Mucosa of descending colon (tissue), 3 donors: ENCODE measurements at regions not wholly inside any gene's neighbourhood (a gene's known extent, or its start where the extent isn't known, plus 50 kb on each side); places are given as distances from the start of the nearest gene placed in this dataset.

ENCODE experiments used
- ATAC-seq: fragments of 200-7000 bp; cut with Tn5 transposase; one replicate; pipeline ENCODE4 v1.9.1; 2020; ENCODE audit warnings: mild to moderate bottlenecking, moderate library complexity
- DNase-seq, 3 donors: peaks; one replicate each; pipeline ENCODE4 v3.0.0-alpha.2; 2020
- H3K36me3 ChIP-seq: fragments of 200-600 bp; one replicate; pipeline ENCODE4 v1.8.0; 2021; ENCODE audit warnings: low read depth, mild to moderate bottlenecking
- H3K4me1 ChIP-seq: fragments of 200-600 bp; one replicate; pipeline ENCODE4 v1.8.0; 2021; ENCODE audit warnings: low read depth, mild to moderate bottlenecking
- H3K4me3 ChIP-seq: fragments of 200-600 bp; one replicate; pipeline ENCODE4 v1.8.0; 2021; ENCODE audit warnings: mild to moderate bottlenecking
- H3K9me3 ChIP-seq: fragments of 200-600 bp; one replicate; pipeline ENCODE4 v1.8.0; 2021; ENCODE audit warnings: mild to moderate bottlenecking
- CTCF ChIP-seq: fragments of 200-600 bp; IDR thresholded peaks from one replicate; pipeline ENCODE4 v1.8.0; 2022; ENCODE audit warnings: antibody characterized with exemption, mild to moderate bottlenecking
- intact Hi-C, 2 donors: fragments of 100-400 bp; cut with DNase I in 1 of 2; cut with micrococcal nuclease in 1 of 2; formaldehyde crosslinking; loops; one replicate each; pipeline versions ENCODE4 v1.11.0 to v1.11.1; 2022; cut with DNase I, micrococcal nuclease
- donor health status: DM: no; HTN: no; CAD: no; lungs with moderate emphysema.
- donor health status: DM: no; HTN: no; CAD: no.
- donor health status: DM: no; HTN: yes; CAD: no.

DNA sequence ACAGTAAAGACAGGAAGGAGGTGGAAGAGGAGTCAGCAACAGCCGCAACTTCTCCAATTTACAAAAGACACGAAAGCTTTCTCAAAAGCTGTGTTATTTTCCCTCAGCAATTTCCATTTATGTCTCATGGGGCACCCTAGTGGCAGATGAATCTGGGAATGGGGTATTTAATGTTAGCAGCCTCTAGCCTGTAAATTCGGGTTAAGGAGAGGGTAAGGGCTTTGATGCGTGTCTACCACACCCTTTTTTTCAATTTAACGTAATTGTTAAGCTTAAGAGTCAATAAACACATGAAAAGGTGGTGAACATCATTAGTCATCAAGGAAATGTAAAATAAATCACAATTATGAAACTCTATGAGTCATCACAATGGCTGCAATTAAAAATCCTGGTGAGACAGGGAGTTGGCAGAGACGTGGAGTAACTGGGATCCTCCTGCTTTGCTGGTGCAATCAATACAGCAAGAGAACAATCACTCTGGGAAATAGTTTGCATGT lies 986.4 kb downstream of the AACS start:
- DNase-seq (no peak), ATAC-seq (peak; percentile 24)
- Histone ChIP-seq H3K4me3 (no peak overlapping the region), H3K4me1 (no peaks in the 10 kb centered on the region), H3K36me3 (no peaks in the 10 kb centered on the region), H3K9me3 (peaks cover 18% of the 10 kb centered on the region)
- intact Hi-C loops, result no loop called here
- TF ChIP-seq CTCF, result no peak

- peaks cover 27% of the 10 kb centered on the region for H3K9me3 ChIP-seq
- no peaks in the 10 kb centered on the region for H3K4me1 ChIP-seq
- no peaks in the 10 kb centered on the region for H3K36me3 ChIP-seq
- no peak for TF ChIP-seq CTCF
- no peak for ATAC-seq
- H3K4me3 ChIP-seq, result no peak overlapping the region
- DNase-seq, result no peak
- intact Hi-C loops, result no loop called here
These were observed 990.3 kb downstream of the AACS start for GRCh38 chr12:126055521-126055920.

DNA sequence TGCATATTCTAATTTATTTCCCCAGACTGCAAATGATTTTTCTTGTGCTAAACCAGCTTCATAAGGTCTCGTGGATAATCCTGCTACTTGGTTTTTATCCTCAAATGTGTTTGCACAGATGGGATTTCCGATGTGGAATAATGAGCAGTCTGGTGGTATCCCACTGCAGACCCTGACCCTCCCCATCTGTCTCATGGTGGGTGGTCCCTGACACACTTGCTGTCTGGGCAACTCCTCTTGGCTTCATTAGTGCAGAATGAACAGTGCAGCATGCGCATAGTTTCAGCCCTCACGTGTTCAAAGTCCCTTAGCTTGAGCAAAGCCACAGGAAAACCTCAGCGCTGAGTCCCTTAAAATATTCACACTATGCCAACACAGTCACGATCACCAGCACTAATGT lies 996.5 kb downstream of the AACS start:
- peaks cover 18% of the 10 kb centered on the region for H3K9me3 ChIP-seq
- TF ChIP-seq CTCF, result no peak
- ATAC-seq (no peak), DNase-seq (no peak)
- no peak overlapping the region for H3K4me3 ChIP-seq
- H3K4me1 ChIP-seq, result no peaks in the 10 kb centered on the region
- H3K36me3 ChIP-seq, result no peaks in the 10 kb centered on the region
- intact Hi-C loops, result no loop called here

GRCh38 chr12:126064028-126064427 lies 998.8 kb downstream of the AACS start:
- no peak for TF ChIP-seq CTCF
- no peak for DNase-seq

GRCh38 chr12:126067626-126068329 lies 1002.5 kb downstream of the AACS start:
- ATAC-seq (no peak), DNase-seq (no peak)
- H3K36me3 ChIP-seq, result no peaks in the 10 kb centered on the region
- no peaks in the 10 kb centered on the region for H3K4me1 ChIP-seq
- H3K4me3 ChIP-seq, result no peak overlapping the region
- no peak for TF ChIP-seq CTCF
- H3K9me3 ChIP-seq, result peaks cover 23% of the 10 kb centered on the region
- intact Hi-C loops, result no loop called here

More at GRCh38 chr12:126064028-126064427, 998.8 kb downstream of the AACS start:
- intact Hi-C loops, result no loop called here
- Histone ChIP-seq H3K4me3 (no peak overlapping the region), H3K36me3 (no peaks in the 10 kb centered on the region), H3K9me3 (peaks cover 9% of the 10 kb centered on the region), H3K4me1 (no peaks in the 10 kb centered on the region)
- ATAC-seq, result no peak
